ENCODE measurements at regions not wholly inside any gene's neighbourhood (a gene's known extent, or its start where the extent isn't known, plus 50 kb on each side); places are given as distances from the start of the nearest gene placed in this dataset.

DNA sequence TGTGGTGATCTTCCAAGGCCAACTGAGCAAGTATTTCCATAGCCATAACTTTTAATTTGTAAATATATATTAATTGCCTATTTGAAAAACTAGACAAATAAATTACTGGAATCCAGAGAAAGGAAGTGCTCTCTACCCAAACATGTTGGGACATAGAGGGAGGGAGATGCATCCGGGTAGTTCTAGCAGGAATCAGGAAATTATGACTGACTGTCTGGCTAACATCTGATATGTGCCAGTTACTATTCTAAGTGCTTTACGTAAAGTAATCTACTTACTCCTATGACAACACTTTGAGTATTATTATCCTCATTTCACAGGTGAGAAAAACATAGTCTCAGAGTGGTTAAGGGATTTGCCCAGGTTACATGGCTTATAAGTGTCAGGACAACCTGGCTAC, 147.7 kb upstream of the VASH1 start:
- TF ChIP-seq EZH2 (IDR thresholded peaks at IDR 0.05; ENCODE audit: borderline replicate concordance, low read depth, low read length, poor library complexity, severe bottlenecking) = no peak
- TF ChIP-seq, protein P1, sequence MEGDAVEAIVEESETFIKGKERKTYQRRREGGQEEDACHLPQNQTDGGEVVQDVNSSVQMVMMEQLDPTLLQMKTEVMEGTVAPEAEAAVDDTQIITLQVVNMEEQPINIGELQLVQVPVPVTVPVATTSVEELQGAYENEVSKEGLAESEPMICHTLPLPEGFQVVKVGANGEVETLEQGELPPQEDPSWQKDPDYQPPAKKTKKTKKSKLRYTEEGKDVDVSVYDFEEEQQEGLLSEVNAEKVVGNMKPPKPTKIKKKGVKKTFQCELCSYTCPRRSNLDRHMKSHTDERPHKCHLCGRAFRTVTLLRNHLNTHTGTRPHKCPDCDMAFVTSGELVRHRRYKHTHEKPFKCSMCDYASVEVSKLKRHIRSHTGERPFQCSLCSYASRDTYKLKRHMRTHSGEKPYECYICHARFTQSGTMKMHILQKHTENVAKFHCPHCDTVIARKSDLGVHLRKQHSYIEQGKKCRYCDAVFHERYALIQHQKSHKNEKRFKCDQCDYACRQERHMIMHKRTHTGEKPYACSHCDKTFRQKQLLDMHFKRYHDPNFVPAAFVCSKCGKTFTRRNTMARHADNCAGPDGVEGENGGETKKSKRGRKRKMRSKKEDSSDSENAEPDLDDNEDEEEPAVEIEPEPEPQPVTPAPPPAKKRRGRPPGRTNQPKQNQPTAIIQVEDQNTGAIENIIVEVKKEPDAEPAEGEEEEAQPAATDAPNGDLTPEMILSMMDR (conservative IDR thresholded peaks at IDR 0.05; ENCODE audit: low read depth, low read length) = no peak
